ENCODE measurements at regions not wholly inside any gene's neighbourhood (a gene's known extent, or its start where the extent isn't known, plus 50 kb on each side); places are given as distances from the start of the nearest gene placed in this dataset.

- DNase-seq (ENCODE audit: low spot score in 2 of 2) (no peak), ATAC-seq (ENCODE audit: low read depth) (no peak)
- Mint-ChIP-seq H3K9me3 (peaks cover 5% of the 10 kb centered on the region), H3K4me3 (no peak overlapping the region), H3K36me3 (peaks cover 5% of the 10 kb centered on the region), H3K27ac (no peak overlapping the region), H3K4me1 (peaks cover 6% of the 10 kb centered on the region), H3K27me3 (peaks cover 16% of the 10 kb centered on the region)
These were observed 181.8 kb upstream of the PITRM1 start for GRCh38 chr10:3354174-3354900.

GRCh38 chr10:3353235-3353634 lies 180.7 kb upstream of the PITRM1 start:
- Mint-ChIP-seq H3K4me3 (no peak overlapping the region), H3K4me1 (peaks cover 6% of the 10 kb centered on the region), H3K9me3 (peaks cover under 1% of the 10 kb centered on the region), H3K36me3 (peaks cover under 1% of the 10 kb centered on the region), H3K27me3 (peaks cover 20% of the 10 kb centered on the region), H3K27ac (no peak overlapping the region)
- no peak for ATAC-seq (ENCODE audit: low read depth)
- DNase-seq (ENCODE audit: low spot score in 2 of 2) = no peak

- DNase-seq (ENCODE audit: low spot score in 2 of 2) = no peak
- no peak overlapping the region for H3K27ac Mint-ChIP-seq
- no peaks in the 10 kb centered on the region for H3K36me3 Mint-ChIP-seq
- ATAC-seq (ENCODE audit: low read depth) = no peak
- H3K9me3 Mint-ChIP-seq = no peaks in the 10 kb centered on the region
- peaks cover 6% of the 10 kb centered on the region for H3K4me1 Mint-ChIP-seq
- peaks cover 22% of the 10 kb centered on the region for H3K27me3 Mint-ChIP-seq
- no peak overlapping the region for H3K4me3 Mint-ChIP-seq
These were observed 178.2 kb upstream of the PITRM1 start for GRCh38 chr10:3350617-3351258.

GRCh38 chr10:3350205-3350604 lies 177.6 kb upstream of the PITRM1 start:
- H3K4me3 Mint-ChIP-seq = no peak overlapping the region
- no peaks in the 10 kb centered on the region for H3K36me3 Mint-ChIP-seq
- H3K27ac Mint-ChIP-seq = no peak overlapping the region
- H3K4me1 Mint-ChIP-seq = peaks cover 6% of the 10 kb centered on the region
- H3K27me3 Mint-ChIP-seq = peaks cover 26% of the 10 kb centered on the region
- DNase-seq (ENCODE audit: low spot score in 2 of 2) (no peak), ATAC-seq (ENCODE audit: low read depth) (no peak)
- no peaks in the 10 kb centered on the region for H3K9me3 Mint-ChIP-seq

GRCh38 chr10:3348564-3348963 lies 176.0 kb upstream of the PITRM1 start:
- Mint-ChIP-seq H3K36me3 (no peaks in the 10 kb centered on the region), H3K4me3 (no peak overlapping the region), H3K27ac (no peak overlapping the region), H3K9me3 (no peaks in the 10 kb centered on the region), H3K4me1 (peaks cover 3% of the 10 kb centered on the region), H3K27me3 (peaks cover 28% of the 10 kb centered on the region)
- no peak for ATAC-seq (ENCODE audit: low read depth)
- no peak for DNase-seq (ENCODE audit: low spot score in 2 of 2)

GRCh38 chr10:3347413-3348182 lies 175.0 kb upstream of the PITRM1 start:
- H3K27ac Mint-ChIP-seq = no peak overlapping the region
- H3K27me3 Mint-ChIP-seq = peaks cover 23% of the 10 kb centered on the region
- H3K4me3 Mint-ChIP-seq = no peak overlapping the region
- no peaks in the 10 kb centered on the region for H3K9me3 Mint-ChIP-seq
- DNase-seq (ENCODE audit: low spot score in 2 of 2) = no peak
- no peak for ATAC-seq (ENCODE audit: low read depth)
- no peaks in the 10 kb centered on the region for H3K36me3 Mint-ChIP-seq
- H3K4me1 Mint-ChIP-seq = peaks cover 3% of the 10 kb centered on the region

- ATAC-seq (ENCODE audit: low read depth) (no peak), DNase-seq (ENCODE audit: low spot score in 2 of 2) (no peak)
- Mint-ChIP-seq H3K27me3 (peaks cover 23% of the 10 kb centered on the region), H3K36me3 (no peaks in the 10 kb centered on the region), H3K9me3 (no peaks in the 10 kb centered on the region), H3K27ac (no peak overlapping the region), H3K4me3 (no peak overlapping the region), H3K4me1 (peaks cover 3% of the 10 kb centered on the region)
These were observed 174.3 kb upstream of the PITRM1 start for GRCh38 chr10:3346851-3347250.

GRCh38 chr10:3342771-3343170 lies 170.2 kb upstream of the PITRM1 start:
- no peak overlapping the region for H3K27ac Mint-ChIP-seq
- H3K9me3 Mint-ChIP-seq = no peaks in the 10 kb centered on the region
- no peak overlapping the region for H3K4me3 Mint-ChIP-seq
- H3K27me3 Mint-ChIP-seq = peaks cover 15% of the 10 kb centered on the region
- ATAC-seq (ENCODE audit: low read depth) (no peak), DNase-seq (ENCODE audit: low spot score in 2 of 2) (no peak)
- no peaks in the 10 kb centered on the region for H3K36me3 Mint-ChIP-seq
- no peaks in the 10 kb centered on the region for H3K4me1 Mint-ChIP-seq

- DNase-seq (ENCODE audit: low spot score in 2 of 2) (no peak), ATAC-seq (ENCODE audit: low read depth) (no peak)
- Mint-ChIP-seq H3K27ac (no peak overlapping the region), H3K9me3 (no peaks in the 10 kb centered on the region), H3K27me3 (peaks cover 10% of the 10 kb centered on the region), H3K36me3 (no peaks in the 10 kb centered on the region), H3K4me3 (no peak overlapping the region), H3K4me1 (no peaks in the 10 kb centered on the region)
These were observed 167.6 kb upstream of the PITRM1 start for GRCh38 chr10:3340127-3340730.

GRCh38 chr10:3339531-3339950 lies 167.0 kb upstream of the PITRM1 start:
- no peak overlapping the region for H3K27ac Mint-ChIP-seq
- H3K27me3 Mint-ChIP-seq = peaks cover 6% of the 10 kb centered on the region
- H3K9me3 Mint-ChIP-seq = no peaks in the 10 kb centered on the region
- H3K36me3 Mint-ChIP-seq = no peaks in the 10 kb centered on the region
- no peak overlapping the region for H3K4me3 Mint-ChIP-seq
- ATAC-seq (ENCODE audit: low read depth) = no peak
- DNase-seq (ENCODE audit: low spot score in 2 of 2) = no peak
- no peaks in the 10 kb centered on the region for H3K4me1 Mint-ChIP-seq

- no peak for ATAC-seq (ENCODE audit: low read depth)
- Mint-ChIP-seq H3K36me3 (no peaks in the 10 kb centered on the region), H3K4me1 (no peaks in the 10 kb centered on the region), H3K9me3 (no peaks in the 10 kb centered on the region), H3K27me3 (peaks cover 8% of the 10 kb centered on the region), H3K27ac (no peak overlapping the region), H3K4me3 (no peak overlapping the region)
- DNase-seq (ENCODE audit: low spot score in 2 of 2) = no peak
These were observed 166.5 kb upstream of the PITRM1 start for GRCh38 chr10:3339121-3339520.

- no peaks in the 10 kb centered on the region for H3K9me3 Mint-ChIP-seq
- no peak overlapping the region for H3K27ac Mint-ChIP-seq
- no peaks in the 10 kb centered on the region for H3K36me3 Mint-ChIP-seq
- DNase-seq (ENCODE audit: low spot score in 2 of 2) (no peak), ATAC-seq (ENCODE audit: low read depth) (no peak)
- H3K4me3 Mint-ChIP-seq = no peak overlapping the region
- no peaks in the 10 kb centered on the region for H3K4me1 Mint-ChIP-seq
- H3K27me3 Mint-ChIP-seq = peaks cover 8% of the 10 kb centered on the region
These were observed 165.2 kb upstream of the PITRM1 start for GRCh38 chr10:3337741-3338140.

GRCh38 chr10:3336673-3337293 lies 164.2 kb upstream of the PITRM1 start:
- Mint-ChIP-seq H3K4me1 (no peaks in the 10 kb centered on the region), H3K27ac (no peak overlapping the region), H3K9me3 (no peaks in the 10 kb centered on the region), H3K4me3 (no peak overlapping the region), H3K27me3 (peaks cover 13% of the 10 kb centered on the region), H3K36me3 (no peaks in the 10 kb centered on the region)
- no peak for ATAC-seq (ENCODE audit: low read depth)
- no peak for DNase-seq (ENCODE audit: low spot score in 2 of 2)

GRCh38 chr10:3333426-3333825 lies 160.8 kb upstream of the PITRM1 start:
- Mint-ChIP-seq H3K4me1 (no peaks in the 10 kb centered on the region), H3K4me3 (no peak overlapping the region), H3K9me3 (peaks cover 1% of the 10 kb centered on the region), H3K36me3 (peaks cover 1% of the 10 kb centered on the region), H3K27me3 (peaks cover 15% of the 10 kb centered on the region), H3K27ac (no peak overlapping the region)
- ATAC-seq (ENCODE audit: low read depth) (no peak), DNase-seq (ENCODE audit: low spot score in 2 of 2) (no peak)

Data from memory B cell (primary cell).